ENCODE measurements at regions not wholly inside any gene's neighbourhood (a gene's known extent, or its start where the extent isn't known, plus 50 kb on each side); places are given as distances from the start of the nearest gene placed in this dataset.

DNA sequence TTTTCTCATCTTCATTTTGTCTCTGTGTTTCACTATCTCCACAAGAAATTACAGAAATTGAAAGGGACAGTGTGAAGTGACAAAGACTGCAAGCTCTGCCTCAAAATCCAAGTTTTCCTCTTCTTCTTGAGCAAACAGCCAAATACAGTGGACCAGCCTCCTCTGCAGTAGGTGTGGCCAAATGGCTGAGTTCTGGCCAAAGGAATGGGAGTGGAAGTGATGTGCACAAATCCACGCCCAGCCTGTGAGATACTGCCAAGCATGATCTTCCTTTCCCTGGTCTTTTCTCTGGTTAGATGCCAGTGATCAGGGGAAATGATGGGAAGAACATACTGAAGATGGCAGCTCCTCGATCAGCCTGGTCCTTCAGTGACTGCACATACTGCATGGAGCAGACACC is 111.0 kb upstream of the CPNE4 start:
- Histone ChIP-seq H3K4me1 (no peaks in the 10 kb centered on the region), H3K27ac (no peak overlapping the region), H3K9me3 (no peaks in the 10 kb centered on the region), H3K36me3 (no peaks in the 10 kb centered on the region), H3K4me3 (no peak overlapping the region), H3K27me3 (no peaks in the 10 kb centered on the region)
- no peak for TF ChIP-seq POLR2A (IDR thresholded peaks at IDR 0.05)
- TF ChIP-seq, protein P1, sequence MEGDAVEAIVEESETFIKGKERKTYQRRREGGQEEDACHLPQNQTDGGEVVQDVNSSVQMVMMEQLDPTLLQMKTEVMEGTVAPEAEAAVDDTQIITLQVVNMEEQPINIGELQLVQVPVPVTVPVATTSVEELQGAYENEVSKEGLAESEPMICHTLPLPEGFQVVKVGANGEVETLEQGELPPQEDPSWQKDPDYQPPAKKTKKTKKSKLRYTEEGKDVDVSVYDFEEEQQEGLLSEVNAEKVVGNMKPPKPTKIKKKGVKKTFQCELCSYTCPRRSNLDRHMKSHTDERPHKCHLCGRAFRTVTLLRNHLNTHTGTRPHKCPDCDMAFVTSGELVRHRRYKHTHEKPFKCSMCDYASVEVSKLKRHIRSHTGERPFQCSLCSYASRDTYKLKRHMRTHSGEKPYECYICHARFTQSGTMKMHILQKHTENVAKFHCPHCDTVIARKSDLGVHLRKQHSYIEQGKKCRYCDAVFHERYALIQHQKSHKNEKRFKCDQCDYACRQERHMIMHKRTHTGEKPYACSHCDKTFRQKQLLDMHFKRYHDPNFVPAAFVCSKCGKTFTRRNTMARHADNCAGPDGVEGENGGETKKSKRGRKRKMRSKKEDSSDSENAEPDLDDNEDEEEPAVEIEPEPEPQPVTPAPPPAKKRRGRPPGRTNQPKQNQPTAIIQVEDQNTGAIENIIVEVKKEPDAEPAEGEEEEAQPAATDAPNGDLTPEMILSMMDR (IDR thresholded peaks at IDR 0.05): no peak
- intact Hi-C loops (cut with DNase I): no loop called here
- DNase-seq: no peak
- no peak for ATAC-seq
- WGBS, 4 donors: 54 to 64% (median 62%) methylated on average over 2 of the region's 2 CpGs

DNA sequence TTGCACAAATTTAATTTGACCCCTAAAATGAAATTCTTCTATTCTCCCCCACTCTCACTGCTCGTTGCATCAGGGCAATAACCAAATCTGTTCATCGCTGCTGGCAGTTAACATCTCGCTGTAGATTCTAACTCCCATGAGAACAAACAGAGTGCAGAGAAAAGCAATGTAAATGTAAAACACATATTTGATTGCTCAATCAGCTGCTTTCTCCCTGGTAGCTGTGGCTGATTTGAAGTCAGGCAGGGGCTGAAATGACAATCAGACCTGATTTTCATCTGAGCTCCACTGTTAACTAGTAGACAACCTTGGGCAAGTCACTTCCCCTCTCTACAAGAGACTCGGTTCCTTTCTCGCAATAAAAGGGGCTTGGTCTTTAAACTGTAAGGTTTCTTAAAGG is 119.8 kb upstream of the CPNE4 start:
- Histone ChIP-seq H3K4me1 (no peaks in the 10 kb centered on the region), H3K4me3 (no peak overlapping the region), H3K36me3 (no peaks in the 10 kb centered on the region), H3K27me3 (peaks cover 0 to 8% (median 0%) of the 10 kb centered on the region in 9 donors), H3K27ac (no peak overlapping the region), H3K9me3 (no peaks in the 10 kb centered on the region)
- WGBS, 4 donors: 73 to 79% (median 77%) methylated on average over 5 of the region's 5 CpGs
- ATAC-seq: no peak
- intact Hi-C loops (cut with DNase I): no loop called here
- TF ChIP-seq, protein P1 (IDR thresholded peaks at IDR 0.05): no peak
- no peak for TF ChIP-seq POLR2A (IDR thresholded peaks at IDR 0.05)
- DNase-seq: no peak

DNA sequence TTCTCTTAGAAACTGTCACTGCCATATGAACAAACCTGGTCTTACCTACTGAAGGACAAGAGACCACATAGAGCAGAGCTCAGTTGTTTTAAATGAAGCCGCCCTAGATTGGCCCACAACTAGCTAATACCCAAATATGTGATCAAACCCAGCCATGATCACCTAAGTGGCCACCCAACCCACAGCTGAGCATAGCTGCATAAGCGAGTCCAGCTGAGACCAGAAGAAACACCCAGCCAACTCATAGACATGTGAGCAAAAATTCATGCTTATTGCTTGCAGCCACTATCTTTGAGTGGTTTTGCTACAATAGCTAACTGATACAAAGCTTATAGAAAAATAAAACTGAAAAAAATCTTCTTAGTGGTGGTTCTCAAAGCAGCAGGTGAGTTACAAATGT is 124.3 kb upstream of the CPNE4 start:
- no peaks in the 10 kb centered on the region for H3K4me1 ChIP-seq
- no peak overlapping the region for H3K4me3 ChIP-seq
- no peak overlapping the region for H3K27ac ChIP-seq
- intact Hi-C loops (cut with DNase I): no loop called here
- H3K9me3 ChIP-seq: no peaks in the 10 kb centered on the region
- 82 to 93% (median 86%) methylated on average over 2 of the region's 2 CpGs for WGBS, 4 donors
- DNase-seq: no peak
- no peak for TF ChIP-seq POLR2A (IDR thresholded peaks at IDR 0.05)
- TF ChIP-seq, protein P1 (IDR thresholded peaks at IDR 0.05): no peak
- no peak for ATAC-seq
- H3K27me3 ChIP-seq: peaks cover 0 to 8% (median 0%) of the 10 kb centered on the region in 9 donors
- H3K36me3 ChIP-seq: no peaks in the 10 kb centered on the region

DNA sequence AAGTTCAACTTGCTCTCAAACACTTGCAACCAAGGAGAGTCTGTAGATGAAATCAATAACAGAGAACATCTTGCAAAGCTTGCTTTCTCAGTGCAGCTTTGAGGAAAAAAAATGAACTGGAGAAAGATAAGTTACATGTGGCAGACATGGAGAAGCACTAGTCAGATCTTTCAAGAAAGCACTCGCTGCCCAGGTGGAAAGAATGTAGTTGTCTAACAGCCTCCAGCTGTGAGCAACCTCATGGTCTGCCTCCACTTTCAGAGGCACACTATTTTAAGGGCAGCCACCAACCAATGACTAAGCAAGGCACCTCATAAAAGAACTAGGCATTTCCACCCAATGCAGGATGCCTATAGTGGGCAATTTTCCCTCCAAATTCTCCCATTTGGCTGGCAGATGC is 125.4 kb upstream of the CPNE4 start:
- Histone ChIP-seq H3K4me1 (no peaks in the 10 kb centered on the region), H3K36me3 (no peaks in the 10 kb centered on the region), H3K4me3 (no peak overlapping the region), H3K27ac (no peak overlapping the region), H3K27me3 (peaks cover 0 to 8% (median 0%) of the 10 kb centered on the region in 9 donors), H3K9me3 (no peaks in the 10 kb centered on the region)
- TF ChIP-seq, protein P1 (IDR thresholded peaks at IDR 0.05): no peak
- no peak for TF ChIP-seq POLR2A (IDR thresholded peaks at IDR 0.05)
- no peak for DNase-seq
- WGBS, 4 donors: 38 to 81% (median 63%) methylated on average over 1 of the region's 1 CpG
- no peak for ATAC-seq
- intact Hi-C loops (cut with DNase I): no loop called here
